GM19043 (cell line): ENCODE measurements at regions not wholly inside any gene's neighbourhood (a gene's known extent, or its start where the extent isn't known, plus 50 kb on each side); places are given as distances from the start of the nearest gene placed in this dataset.

Source experiments
- ATAC-seq: cut with Tn5 transposase; IDR thresholded peaks from one replicate; pipeline ENCODE4 v1.9.1; 2021; ENCODE audit warnings: low read depth; ENCODE audit not compliant: unreplicated experiment

GRCh38 chr6:12575961-12576360 is 140.6 kb upstream of the PHACTR1 start:
- ATAC-seq: no peak

DNA sequence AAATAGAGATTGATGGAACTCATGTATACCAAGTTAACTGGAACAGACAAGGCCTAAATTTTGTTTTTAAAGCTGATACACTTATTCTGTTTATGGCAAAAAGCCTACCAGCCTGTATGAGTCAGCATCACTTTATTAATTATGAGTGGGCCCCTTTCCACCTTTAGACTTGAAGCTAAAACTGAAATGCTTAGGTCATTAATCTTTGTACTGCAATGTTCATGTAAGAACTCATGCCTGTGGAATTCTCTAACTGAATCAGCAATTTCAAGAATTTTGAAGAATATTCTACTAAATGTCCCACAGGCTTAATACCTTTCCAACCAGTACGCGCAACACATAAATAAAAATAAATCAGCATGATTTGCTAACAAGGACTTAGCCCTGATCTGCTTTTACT is 140.2 kb upstream of the PHACTR1 start:
- ATAC-seq: no peak

DNA sequence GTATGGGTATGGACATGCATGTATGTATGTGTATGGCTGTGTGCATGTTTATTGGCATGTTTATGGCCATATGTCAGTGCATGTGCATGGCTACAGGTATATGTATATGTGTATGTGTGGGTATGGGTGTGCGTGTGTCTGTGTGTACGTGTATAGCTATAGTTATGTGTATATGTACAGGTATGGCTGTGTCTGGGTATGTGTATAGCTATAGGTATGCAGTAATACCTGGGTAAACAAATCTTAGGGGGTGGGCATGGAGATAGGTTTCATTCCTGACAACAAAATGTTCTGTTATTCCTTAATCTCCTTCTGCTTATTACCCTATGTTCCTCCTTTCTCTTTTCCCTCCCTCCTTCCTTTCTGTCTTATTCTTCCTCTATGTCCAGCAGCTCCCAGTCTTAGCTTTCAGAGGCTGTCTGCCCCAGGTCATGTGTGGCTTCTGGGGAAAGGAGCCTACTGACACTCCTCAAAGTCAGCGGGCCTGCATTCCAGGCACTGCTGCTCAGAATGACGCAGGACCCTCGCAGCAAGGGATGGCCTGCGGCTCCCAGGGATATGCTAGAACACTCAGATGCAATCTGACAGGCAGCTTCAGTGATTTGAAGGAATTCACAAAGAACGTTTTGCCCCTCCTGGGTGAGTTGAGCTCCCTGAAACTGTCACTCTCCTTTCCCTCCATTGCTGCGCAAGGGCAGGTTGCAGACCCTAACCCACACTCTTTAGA is 139.3 kb upstream of the PHACTR1 start:
- ATAC-seq: no peak

DNA sequence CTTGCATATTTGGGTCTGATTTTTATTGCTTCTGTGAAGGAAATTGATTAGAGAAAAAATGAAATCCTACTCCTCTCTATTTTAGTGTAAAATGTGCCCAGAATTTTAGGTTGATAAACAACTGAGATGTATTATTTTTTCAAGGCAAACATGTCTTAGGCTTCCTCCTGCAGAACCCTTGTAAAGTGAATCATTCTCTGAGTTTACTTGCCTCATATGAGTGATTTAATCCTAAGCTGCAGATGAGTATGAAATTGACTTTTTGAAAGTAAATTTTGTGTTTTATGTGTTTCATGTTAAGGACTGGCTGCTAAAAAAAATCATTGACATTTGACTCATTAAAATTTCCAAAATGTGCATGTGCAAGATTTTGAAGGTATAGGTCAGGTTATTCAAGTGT is 138.5 kb upstream of the PHACTR1 start:
- ATAC-seq: no peak

- ATAC-seq: no peak
These were observed 137.8 kb upstream of the PHACTR1 start for GRCh38 chr6:12578751-12579150.

GRCh38 chr6:12580290-12580689 is 136.3 kb upstream of the PHACTR1 start:
- no peak for ATAC-seq

- ATAC-seq: no peak
These were observed 134.0 kb upstream of the PHACTR1 start for GRCh38 chr6:12582421-12583110.

DNA sequence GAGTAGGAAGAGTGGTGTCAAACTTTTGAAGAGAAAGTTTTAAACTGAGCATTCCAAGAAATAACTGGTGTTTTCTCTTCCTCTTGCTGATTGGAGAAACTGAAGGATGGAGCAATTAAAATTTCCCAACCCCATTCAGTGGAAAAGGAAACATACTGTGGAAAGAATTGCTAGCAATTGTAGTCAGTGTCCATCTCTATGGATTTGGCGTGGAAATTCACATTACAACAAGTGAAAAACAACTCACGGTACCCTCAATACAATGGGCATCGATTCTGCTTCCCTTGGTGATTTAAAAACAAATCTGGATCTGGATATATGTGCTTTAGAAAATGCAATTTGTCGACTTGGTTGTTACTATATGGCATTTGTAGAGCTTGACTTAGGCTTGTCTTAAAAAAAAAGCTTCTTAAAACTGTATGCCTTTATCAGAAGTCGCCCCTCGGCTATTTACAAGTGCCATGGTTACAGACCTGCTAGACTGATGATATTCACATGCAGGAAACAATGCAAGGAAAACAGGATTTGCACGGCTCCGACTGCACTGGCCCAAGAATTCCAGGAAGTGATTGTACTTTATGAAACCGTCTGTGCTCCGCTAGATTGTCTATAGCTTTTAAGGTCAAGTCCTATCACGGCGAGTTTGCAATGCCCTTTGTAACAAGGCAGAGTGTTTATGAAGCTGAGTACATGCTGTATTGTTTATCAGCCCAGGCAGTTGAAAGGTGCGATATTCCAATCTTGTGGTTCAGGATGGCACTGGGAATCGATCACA is 131.7 kb upstream of the PHACTR1 start:
- no peak for ATAC-seq

DNA sequence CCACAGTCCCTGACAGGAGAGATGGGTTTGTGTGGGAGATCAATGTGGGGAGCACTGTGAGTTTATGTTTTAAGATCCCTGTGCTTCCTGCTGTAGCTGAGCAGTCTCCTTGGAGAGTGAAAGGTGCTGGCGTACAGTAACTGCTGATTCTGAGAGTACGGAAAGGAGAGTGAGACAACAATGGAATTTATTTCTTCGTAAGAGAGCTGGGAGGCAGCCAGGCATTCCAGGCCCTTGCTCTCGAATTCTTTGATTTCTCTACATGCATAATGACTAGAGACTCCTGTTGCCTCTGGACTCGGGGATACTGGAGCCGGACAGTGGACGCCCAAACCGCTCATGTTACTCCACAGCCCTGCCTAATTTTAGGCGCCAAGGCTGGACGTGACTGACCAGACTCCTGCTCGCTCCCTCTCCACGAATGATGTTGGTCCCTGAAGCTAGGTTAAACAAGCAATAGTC is 131.0 kb upstream of the PHACTR1 start:
- ATAC-seq: no peak

DNA sequence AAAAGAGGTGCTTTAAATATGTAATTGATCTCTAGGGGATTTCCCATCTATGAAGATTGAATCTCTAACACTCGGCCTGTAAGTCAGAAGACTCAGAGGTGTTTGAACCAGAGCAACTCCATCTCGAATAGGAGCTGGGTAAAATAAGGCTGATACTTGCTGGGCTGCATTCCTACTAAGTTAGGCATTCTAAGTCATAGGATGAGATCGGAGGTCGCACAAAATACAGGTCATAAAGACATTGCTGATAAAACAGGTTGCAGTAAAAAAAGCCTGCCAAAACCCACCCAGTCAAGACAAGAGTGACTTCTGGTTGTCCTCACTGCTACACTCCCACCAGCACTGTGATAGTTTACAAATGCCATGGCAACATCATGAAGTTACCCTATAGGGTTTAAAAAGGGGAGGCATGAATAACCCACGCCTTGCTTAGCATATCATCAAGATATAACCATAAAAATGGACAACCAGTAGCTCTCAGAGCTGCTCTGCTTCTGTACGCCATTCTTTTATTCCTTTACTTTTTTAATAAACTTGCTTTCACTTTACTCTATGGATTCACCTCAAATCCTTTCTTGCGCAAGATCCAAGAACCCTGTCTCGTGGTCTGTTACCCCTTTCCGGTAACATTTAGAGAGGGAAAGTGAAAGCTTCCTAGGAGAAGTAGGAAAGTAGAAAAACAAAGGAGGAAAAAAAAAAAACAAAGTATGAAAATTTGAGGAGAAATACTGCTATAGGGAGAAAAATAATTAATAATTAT is 129.7 kb upstream of the PHACTR1 start:
- no peak for ATAC-seq

- ATAC-seq: no peak
These were observed 125.7 kb upstream of the PHACTR1 start for GRCh38 chr6:12590901-12591300.

DNA sequence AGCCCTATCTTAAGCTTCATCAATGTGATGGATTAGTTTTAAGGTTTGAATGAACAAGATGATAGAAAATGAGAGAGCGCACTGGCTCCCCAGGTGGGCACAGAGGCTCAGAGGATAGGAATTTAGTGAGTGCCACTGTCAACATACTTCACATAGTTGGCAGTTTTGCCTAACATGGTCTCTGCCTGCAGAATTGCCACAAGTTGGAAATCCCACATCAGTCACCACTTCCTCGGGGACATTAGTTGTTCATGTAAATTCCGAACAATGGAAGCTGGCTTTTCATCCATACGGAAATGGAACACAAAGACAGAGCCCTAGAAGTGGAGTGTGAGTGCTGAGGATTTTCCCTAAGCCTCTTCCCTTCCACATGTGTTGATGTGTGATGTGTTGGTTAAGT is 123.9 kb upstream of the PHACTR1 start:
- no peak for ATAC-seq

DNA sequence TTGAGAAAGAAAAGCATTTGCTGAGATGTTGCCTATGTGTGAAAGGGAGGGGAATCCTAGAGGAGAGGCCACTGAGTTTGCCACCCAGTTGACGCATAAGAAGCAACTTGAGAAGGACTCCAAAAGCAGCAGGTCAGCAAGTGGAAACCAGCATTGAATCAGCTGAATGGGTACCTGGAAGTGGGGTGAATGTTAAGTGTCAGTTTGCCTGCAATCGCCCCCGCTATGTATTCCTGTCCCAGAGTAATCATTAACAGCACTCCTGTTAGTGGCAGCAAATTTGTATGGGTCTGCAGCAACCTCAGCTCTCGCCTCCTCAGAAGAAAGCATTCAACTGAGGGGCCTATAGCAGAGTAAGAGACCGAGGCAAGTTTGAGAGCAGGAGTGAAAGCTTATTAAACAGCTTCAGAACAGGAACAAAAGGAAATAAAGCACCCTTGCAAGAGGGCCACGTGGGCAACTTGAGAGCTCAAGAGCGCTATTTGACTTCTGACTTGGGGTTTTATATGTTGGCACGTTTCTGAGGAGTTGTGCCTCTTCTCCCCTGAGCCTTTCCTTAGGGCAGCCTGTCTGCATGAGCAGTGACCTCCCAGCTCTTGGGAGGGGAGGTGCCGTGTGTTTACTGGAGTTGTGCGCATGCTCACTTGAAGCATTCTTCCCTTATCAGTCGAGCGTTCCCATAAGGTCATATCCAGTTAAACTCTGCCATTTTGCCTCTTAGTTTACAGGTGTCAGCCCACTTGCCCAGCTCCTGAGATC is 122.6 kb upstream of the PHACTR1 start:
- no peak for ATAC-seq

DNA sequence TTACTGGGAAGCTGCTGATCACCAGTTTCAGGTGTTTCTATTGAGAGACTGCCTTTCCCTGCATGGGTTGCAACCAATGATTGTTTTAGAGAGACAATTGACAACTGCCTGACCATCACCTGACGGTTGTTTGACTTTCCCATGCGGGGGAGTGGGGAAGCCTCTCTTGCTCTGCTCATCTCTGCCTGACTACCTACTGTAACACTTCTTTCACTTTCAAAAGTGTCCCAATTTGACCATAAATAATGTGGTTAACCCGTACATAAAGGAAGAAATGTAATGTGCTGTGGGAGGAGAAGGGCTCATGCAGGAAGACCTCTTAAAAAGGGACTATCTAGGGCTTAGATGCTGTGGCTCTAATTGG is 122.1 kb upstream of the PHACTR1 start:
- ATAC-seq: no peak

- peak; percentile 61 for ATAC-seq
These were observed 121.3 kb upstream of the PHACTR1 start for GRCh38 chr6:12595161-12595811.

DNA sequence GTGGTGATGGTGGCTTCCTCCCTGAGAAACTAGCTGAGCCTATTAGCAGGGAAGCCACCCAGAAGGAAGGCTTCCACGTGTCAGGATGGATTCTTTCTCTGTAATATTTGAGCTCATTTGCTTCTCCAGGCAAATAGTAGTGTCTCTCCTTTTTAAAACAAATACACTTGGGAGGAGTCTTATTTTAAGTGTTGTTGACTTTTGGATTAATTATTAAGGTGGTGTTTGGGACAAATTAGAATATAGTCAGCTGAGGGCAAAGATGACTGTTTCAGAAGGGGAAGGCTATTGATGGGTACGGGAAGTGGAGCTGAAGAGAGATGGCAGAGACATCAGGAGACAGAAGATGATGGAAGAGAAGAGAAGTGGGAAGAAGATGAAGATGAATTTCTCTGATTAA is 119.8 kb upstream of the PHACTR1 start:
- ATAC-seq: no peak

GRCh38 chr6:12598919-12599318 is 117.6 kb upstream of the PHACTR1 start:
- ATAC-seq: no peak

DNA sequence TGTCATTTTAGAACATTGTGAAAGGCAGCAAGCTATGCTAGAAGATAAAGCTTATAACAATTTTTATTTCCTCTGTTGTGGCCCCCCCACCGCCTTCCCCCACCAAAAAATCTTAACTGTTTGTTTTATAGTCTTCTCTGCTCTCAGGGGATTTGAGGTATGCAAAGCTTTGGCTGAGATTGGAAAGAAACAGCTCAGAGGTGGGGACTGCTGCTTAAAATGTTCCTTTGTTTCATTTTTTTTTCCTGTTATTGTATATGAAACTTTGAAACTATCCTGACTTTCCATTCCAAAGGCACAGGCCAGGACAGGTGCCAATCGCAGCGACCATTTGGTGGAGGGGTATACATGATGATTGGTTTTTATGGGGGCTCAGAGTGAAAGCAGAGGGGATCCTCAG is 114.7 kb upstream of the PHACTR1 start:
- no peak for ATAC-seq

- ATAC-seq: no peak
These were observed 114.2 kb upstream of the PHACTR1 start for GRCh38 chr6:12602342-12602741.
